Right atrium auricular region (tissue), 2 donors: ENCODE measurements at regions not wholly inside any gene's neighbourhood (a gene's known extent, or its start where the extent isn't known, plus 50 kb on each side); places are given as distances from the start of the nearest gene placed in this dataset.

Source experiments
- DNase-seq: peaks from one replicate; pipeline ENCODE4 v3.0.0-alpha.2; 2019; ENCODE audit warnings: low spot score
- H3K27ac ChIP-seq, 2 donors: fragments of 200-600 bp; sonication (generic); 1 replicate in 1 of 2; 2 replicates in 1 of 2; pipeline ENCODE4 v1.5.1; 2016 to 2019
- H3K27me3 ChIP-seq, 2 donors: fragments of 200-600 bp; sonication (generic); one replicate each; pipeline versions ENCODE4 v1.5.1 to v1.6.0; 2017 to 2019
- H3K36me3 ChIP-seq: fragments of 200-600 bp; sonication (generic); one replicate; pipeline ENCODE4 v1.5.1; 2016
- H3K4me1 ChIP-seq, 2 donors: fragments of 200-600 bp; sonication (generic); one replicate each; pipeline versions ENCODE4 v1.5.1 to v1.6.0; 2017 to 2019
- H3K4me3 ChIP-seq, 2 donors: fragments of 200-600 bp; sonication (generic); 1 replicate in 1 of 2; 2 replicates in 1 of 2; pipeline ENCODE4 v1.5.1; 2017 to 2019; ENCODE audit warnings: mild to moderate bottlenecking in 1 of 2, moderate library complexity in 1 of 2
- H3K9me3 ChIP-seq, 2 donors: fragments of 200-600 bp; sonication (generic); one replicate each; pipeline ENCODE4 v1.5.1; 2019
- TF ChIP-seq, protein P1 (sequence below), 2 donors: fragments of 200-600 bp; sonication (generic); IDR thresholded peaks; one replicate each; pipeline ENCODE4 v1.5.1; 2019; ENCODE audit warnings: antibody characterized with exemption in 2 of 2

DNA sequence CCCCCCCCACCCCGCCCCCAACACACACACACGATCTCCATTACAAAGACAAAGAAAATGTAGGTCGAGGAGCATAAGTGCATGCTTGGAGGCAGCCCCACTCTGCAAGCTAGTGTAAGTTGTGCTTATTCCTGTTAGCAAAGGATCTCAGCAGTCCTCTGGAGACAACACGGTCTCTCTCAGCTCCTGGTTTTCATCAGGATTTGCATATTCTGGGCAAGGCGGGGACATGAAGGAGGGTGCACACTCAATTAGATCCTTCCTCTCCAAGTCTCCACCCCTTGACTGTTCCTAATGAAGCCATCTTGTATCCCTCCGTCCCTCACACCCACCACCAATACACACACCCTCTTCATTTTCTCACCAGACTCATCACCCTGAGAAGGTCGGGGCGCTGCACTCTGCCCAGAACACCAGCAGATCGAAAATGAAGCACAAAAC is 63.8 kb downstream of the MRPL46 start:
- no peak for DNase-seq
- Histone ChIP-seq H3K36me3 (no peaks in the 10 kb centered on the region), H3K27me3 (no peaks in the 10 kb centered on the region), H3K4me1 (peaks cover 0 to 28% of the 10 kb centered on the region in 2 donors), H3K9me3 (peaks cover 0 to 6% of the 10 kb centered on the region in 2 donors), H3K27ac (no peak overlapping the region), H3K4me3 (no peak overlapping the region)
- TF ChIP-seq, protein P1, sequence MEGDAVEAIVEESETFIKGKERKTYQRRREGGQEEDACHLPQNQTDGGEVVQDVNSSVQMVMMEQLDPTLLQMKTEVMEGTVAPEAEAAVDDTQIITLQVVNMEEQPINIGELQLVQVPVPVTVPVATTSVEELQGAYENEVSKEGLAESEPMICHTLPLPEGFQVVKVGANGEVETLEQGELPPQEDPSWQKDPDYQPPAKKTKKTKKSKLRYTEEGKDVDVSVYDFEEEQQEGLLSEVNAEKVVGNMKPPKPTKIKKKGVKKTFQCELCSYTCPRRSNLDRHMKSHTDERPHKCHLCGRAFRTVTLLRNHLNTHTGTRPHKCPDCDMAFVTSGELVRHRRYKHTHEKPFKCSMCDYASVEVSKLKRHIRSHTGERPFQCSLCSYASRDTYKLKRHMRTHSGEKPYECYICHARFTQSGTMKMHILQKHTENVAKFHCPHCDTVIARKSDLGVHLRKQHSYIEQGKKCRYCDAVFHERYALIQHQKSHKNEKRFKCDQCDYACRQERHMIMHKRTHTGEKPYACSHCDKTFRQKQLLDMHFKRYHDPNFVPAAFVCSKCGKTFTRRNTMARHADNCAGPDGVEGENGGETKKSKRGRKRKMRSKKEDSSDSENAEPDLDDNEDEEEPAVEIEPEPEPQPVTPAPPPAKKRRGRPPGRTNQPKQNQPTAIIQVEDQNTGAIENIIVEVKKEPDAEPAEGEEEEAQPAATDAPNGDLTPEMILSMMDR (IDR thresholded peaks at IDR 0.05), result no peak

DNA sequence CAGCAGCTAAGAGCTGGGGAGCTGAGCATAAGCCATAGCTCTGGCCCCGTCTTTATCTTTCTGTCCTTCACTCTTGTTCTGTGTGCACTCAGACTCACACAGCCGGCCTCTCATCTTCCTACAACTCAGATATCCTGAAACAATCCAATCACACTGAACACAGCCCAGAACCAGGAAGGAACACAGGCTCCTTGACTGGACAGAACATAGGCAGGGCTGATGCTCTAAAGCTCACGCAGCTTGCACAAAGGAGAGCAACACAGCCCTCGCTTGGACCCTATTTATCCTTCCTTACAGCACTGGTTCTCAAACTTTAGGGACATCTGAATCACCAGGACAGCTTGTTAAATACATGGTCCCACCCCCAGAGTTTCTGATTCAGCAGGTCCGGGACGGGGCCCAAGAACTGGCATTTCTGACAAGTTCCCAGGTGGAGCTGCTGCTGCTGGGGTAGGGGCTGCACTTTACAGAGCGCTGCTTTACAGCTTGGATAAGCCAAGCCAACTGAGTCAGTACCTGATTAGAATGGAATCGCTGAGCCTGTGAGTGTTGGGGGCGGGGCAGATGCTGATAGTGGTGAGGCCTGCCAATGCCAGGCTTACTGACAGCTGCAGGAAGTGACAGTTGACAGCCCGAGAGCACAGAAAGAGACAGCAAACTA is 65.1 kb downstream of the MRPL46 start:
- no peak overlapping the region for H3K4me3 ChIP-seq
- no peaks in the 10 kb centered on the region for H3K36me3 ChIP-seq
- TF ChIP-seq, protein P1 (IDR thresholded peaks at IDR 0.05), result no peak
- DNase-seq, result no peak
- peaks cover 0 to 28% of the 10 kb centered on the region in 2 donors for H3K4me1 ChIP-seq
- peaks cover 0 to 6% of the 10 kb centered on the region in 2 donors for H3K9me3 ChIP-seq
- peak overlapping the region; percentile 68 to 76 for H3K27ac ChIP-seq
- no peaks in the 10 kb centered on the region for H3K27me3 ChIP-seq

DNA sequence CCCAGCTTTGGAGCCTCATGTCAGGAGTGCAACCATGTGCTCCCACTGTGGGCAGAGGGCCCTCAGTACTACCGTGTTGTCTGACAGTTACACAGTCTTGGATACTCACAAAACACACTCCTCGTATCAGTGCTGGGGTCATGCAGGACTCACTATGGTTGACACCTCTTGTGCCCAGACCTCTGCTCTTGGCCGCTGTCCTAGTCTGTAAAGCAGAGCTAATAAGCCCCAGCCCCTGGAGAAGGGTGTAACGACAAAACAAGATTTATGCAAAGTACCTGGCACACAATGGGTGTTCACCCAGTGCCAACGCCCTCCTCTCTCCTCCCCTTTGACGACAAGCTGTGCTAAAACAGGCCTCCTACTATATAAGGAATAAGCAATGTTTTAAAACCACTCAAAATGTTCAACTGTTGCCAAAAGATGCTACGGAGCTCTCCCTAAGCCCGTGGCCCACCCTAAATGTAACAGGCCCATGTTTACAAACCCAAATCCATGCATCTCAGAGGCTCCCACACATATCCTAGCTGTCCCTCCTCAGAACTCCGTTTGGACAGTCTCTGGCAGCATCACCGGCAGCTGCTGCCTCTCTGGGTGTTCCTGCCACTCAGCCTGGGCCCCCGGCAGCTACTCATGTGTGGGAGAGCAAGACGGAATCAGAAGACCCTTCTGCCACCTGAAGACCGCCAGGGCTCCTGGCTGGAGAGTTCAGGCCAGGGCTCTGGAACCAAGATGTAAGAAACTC is 65.8 kb downstream of the MRPL46 start:
- DNase-seq, result no peak
- peaks cover 0 to 6% of the 10 kb centered on the region in 2 donors for H3K9me3 ChIP-seq
- H3K27me3 ChIP-seq, result no peaks in the 10 kb centered on the region
- H3K4me1 ChIP-seq, result peaks cover 0 to 28% of the 10 kb centered on the region in 2 donors
- no peak overlapping the region for H3K4me3 ChIP-seq
- H3K36me3 ChIP-seq, result no peaks in the 10 kb centered on the region
- peak overlapping the region; percentile 68 to 76 for H3K27ac ChIP-seq
- TF ChIP-seq, protein P1 (IDR thresholded peaks at IDR 0.05), result no peak

DNA sequence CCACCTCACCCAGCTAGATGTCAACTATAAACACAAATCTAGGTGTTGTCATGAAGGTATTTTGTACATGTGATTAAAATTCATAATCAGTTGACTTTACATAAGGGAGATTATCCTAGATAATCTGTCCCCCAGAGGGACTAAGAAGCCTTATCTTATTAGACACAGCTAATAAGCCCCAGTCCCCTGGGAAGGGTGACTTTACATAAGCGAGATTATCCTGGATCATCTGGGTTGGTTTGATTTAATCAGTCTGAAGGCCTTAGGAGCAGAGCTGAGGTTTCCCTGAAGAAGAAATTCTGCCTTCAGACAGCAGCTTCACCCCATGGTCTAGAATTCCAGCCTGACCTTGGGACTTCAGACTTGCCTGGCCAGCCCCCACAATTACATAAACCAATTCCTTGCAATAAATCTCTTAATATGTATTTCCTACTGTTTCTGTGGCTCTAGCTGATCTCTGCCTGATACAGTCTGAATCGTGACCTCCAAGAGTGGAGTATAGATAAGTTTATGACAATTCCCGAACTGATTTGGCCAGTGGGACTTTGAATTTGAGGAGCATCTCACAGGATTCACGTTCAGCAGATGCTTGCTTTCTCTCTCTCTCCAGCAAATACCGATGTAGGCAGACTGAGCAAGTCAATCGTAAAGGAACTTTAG is 66.5 kb downstream of the MRPL46 start:
- TF ChIP-seq, protein P1 (IDR thresholded peaks at IDR 0.05), result no peak
- Histone ChIP-seq H3K9me3 (peaks cover 0 to 6% of the 10 kb centered on the region in 2 donors), H3K4me1 (peaks cover 0 to 28% of the 10 kb centered on the region in 2 donors), H3K36me3 (no peaks in the 10 kb centered on the region), H3K27me3 (no peaks in the 10 kb centered on the region), H3K27ac (peak overlapping the region; percentile 68 to 76), H3K4me3 (no peak overlapping the region)
- no peak for DNase-seq

DNA sequence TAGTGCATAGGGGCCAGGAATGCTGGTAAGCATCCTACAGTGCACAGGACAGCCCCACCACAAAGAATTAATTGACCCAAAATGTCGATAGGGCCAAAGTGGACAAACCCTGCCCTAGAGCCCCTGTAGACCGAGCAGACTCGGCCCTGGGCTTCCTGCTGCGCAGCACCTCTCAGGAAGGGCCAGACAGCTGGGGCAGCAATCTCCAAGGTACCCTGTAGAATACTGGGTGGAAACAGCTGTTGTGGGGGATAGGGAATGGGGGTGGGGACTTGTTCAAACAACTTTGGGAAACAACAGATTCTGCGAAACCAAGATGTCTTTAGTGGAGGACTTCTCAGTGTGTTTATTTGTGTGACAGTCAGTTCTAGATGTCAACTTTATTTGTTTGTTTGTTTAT is 67.1 kb downstream of the MRPL46 start:
- Histone ChIP-seq H3K27ac (no peak overlapping the region), H3K9me3 (peaks cover 0 to under 1% of the 10 kb centered on the region in 2 donors), H3K4me1 (peaks cover 0 to 28% of the 10 kb centered on the region in 2 donors), H3K27me3 (no peaks in the 10 kb centered on the region), H3K4me3 (no peak overlapping the region), H3K36me3 (no peaks in the 10 kb centered on the region)
- TF ChIP-seq, protein P1 (IDR thresholded peaks at IDR 0.05), result no peak
- DNase-seq, result no peak
